Kidney (tissue), 13 donors: ENCODE measurements at regions not wholly inside any gene's neighbourhood (a gene's known extent, or its start where the extent isn't known, plus 50 kb on each side); places are given as distances from the start of the nearest gene placed in this dataset.

Experiments used
- DNase-seq, 5 donors: peaks; one replicate each; pipeline ENCODE4 v3.0.0-alpha.2; 2013 to 2020
- FAIRE-seq: peaks from 2 replicates; lab custom pipeline; 2012; peaks lifted over from hg19 to GRCh38; lab: Jason Lieb, UNC
- H3K27ac ChIP-seq, 2 donors: one replicate each; pipeline ENCODE4 v1.7.0; 2013; ENCODE audit warnings: low read depth in 2 of 2, low read length in 2 of 2, inconsistent platforms in 1 of 2
- H3K27me3 ChIP-seq: one replicate; pipeline ENCODE4 v1.7.1; 2013; ENCODE audit warnings: low read length, inconsistent platforms; ENCODE audit not compliant: control insufficient read depth, insufficient read depth
- H3K36me3 ChIP-seq, 3 donors: one replicate each; pipeline versions ENCODE4 v1.7.0 to v1.7.1; 2013; ENCODE audit warnings: low read length in 3 of 3, control low read depth in 1 of 3, inconsistent platforms in 1 of 3; ENCODE audit not compliant: insufficient read depth in 3 of 3, control insufficient read depth in 2 of 3
- H3K4me1 ChIP-seq, 3 donors: one replicate each; pipeline versions ENCODE4 v1.7.0 to v1.7.1; 2013; ENCODE audit warnings: low read length in 3 of 3, inconsistent platforms in 1 of 3, low read depth in 1 of 3; ENCODE audit not compliant: control insufficient read depth in 2 of 3, insufficient read depth in 2 of 3
- H3K4me3 ChIP-seq, 3 donors: one replicate each; pipeline versions ENCODE4 v1.7.0 to v1.8.1; 2013; ENCODE audit warnings: low read length in 3 of 3, control low read depth in 1 of 3, inconsistent platforms in 1 of 3
- H3K9ac ChIP-seq, 3 donors: one replicate each; pipeline versions ENCODE4 v1.7.0 to v1.7.1; 2013; ENCODE audit warnings: low read length in 3 of 3, control low read depth in 1 of 3, inconsistent platforms in 1 of 3
- H3K9me3 ChIP-seq, 3 donors: one replicate each; pipeline versions ENCODE4 v1.7.0 to v1.7.1; 2013; ENCODE audit warnings: low read length in 3 of 3, control low read depth in 1 of 3, inconsistent platforms in 1 of 3; ENCODE audit not compliant: control insufficient read depth in 2 of 3, insufficient read depth in 1 of 3
- CTCF ChIP-seq: IDR thresholded peaks from 3 replicates; pipeline ENCODE4 v1.5.1; 2012; ENCODE audit warnings: mild to moderate bottlenecking, moderate library complexity, borderline replicate concordance; ENCODE audit not compliant: insufficient read depth; ENCODE audit errors: extremely low read depth
- intact Hi-C: fragments of 100-400 bp; cut with DNase I; formaldehyde crosslinking; loops from one replicate; pipeline ENCODE4 v1.11.1; 2022
- donor health status: control.
- donor health status: control.
- donor health status: control.
- donor health status: control.
- donor health status: control.
- donor health status: DM: yes; HTN: yes; CAD: no.
- donor health status: Normal renal cell carcinoma (clear cell type).

DNA sequence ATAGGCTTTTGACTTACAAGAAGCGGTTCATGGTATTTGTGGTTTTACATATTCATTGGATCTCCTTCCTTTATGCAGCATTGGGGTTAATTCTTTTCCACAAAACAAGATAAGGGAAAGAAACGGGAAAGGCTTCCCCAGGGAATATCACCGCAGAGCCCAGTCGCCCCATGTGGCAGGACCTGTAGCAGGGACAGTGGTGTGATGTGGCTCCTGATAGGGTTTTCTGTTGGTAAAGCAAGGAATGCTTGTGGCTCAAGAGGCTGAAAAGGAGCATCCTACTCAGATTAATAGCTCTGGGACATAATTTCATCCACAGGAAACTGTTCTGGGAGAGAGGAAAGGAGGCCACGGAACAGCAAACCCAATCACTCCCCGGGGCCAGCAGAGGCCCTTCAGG, 699.9 kb downstream of the MTRR start:
- intact Hi-C loops, result no loop called here
- FAIRE-seq (no peak), DNase-seq (peak in 1 of 5 donors; percentile 1)
- H3K4me3 ChIP-seq, result no peak overlapping the region
- H3K27me3 ChIP-seq, result no peaks in the 10 kb centered on the region
- H3K4me1 ChIP-seq, result no peaks in the 10 kb centered on the region
- no peak for TF ChIP-seq CTCF
- no peak overlapping the region for H3K9ac ChIP-seq
- H3K9me3 ChIP-seq, result no peaks in the 10 kb centered on the region
- no peaks in the 10 kb centered on the region for H3K36me3 ChIP-seq
- no peak overlapping the region for H3K27ac ChIP-seq

GRCh38 chr5:8570528-8570927, 701.6 kb downstream of the MTRR start:
- DNase-seq (no peak), FAIRE-seq (no peak)
- intact Hi-C loops, result no loop called here
- H3K9ac ChIP-seq, result no peak overlapping the region
- H3K9me3 ChIP-seq, result no peaks in the 10 kb centered on the region
- H3K36me3 ChIP-seq, result no peaks in the 10 kb centered on the region
- H3K4me3 ChIP-seq, result no peak overlapping the region
- H3K27ac ChIP-seq, result no peak overlapping the region
- no peaks in the 10 kb centered on the region for H3K4me1 ChIP-seq
- H3K27me3 ChIP-seq, result no peaks in the 10 kb centered on the region
- TF ChIP-seq CTCF, result no peak

DNA sequence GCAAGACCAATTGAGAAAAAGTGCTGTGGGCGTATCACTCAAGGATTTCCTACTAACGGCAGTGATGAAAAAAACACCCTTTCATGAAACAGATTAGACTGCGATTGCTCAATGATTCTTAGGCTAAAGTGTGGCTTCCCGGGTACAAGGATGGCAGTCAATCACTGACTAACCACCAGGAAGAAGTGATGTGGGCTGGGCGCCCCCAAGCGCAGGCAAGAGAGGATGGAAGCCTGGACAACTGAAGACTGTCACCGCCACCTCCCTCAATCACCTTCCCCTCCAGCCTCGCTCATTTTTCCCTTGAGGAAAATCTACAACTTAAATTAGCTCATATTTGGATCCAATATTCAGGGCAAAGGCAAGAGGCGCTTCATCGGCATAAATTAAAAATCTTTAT, 707.2 kb downstream of the MTRR start:
- H3K4me1 ChIP-seq, result no peaks in the 10 kb centered on the region
- no peaks in the 10 kb centered on the region for H3K9me3 ChIP-seq
- no peak overlapping the region for H3K4me3 ChIP-seq
- intact Hi-C loops, result no loop called here
- H3K9ac ChIP-seq, result no peak overlapping the region
- no peaks in the 10 kb centered on the region for H3K27me3 ChIP-seq
- no peaks in the 10 kb centered on the region for H3K36me3 ChIP-seq
- no peak for TF ChIP-seq CTCF
- FAIRE-seq (no peak), DNase-seq (no peak)
- no peak overlapping the region for H3K27ac ChIP-seq

DNA sequence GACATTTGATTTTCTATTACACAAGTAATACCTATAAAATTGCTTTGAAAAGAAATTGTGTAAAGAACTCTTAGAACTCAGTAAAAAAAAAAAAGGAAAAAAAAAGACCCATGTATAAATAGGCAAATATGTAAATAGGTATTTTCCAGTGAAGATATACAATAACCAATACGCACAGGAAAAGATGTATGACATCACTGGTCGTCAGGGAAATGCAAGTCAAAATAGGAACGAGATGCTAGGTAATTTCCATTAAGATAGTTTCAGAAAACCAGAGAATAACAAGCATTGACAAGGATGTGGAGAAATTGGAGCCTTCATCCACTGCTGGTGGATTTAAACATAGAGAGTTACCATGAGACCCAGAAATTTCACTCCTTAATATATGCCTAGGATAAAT, 708.8 kb downstream of the MTRR start:
- TF ChIP-seq CTCF, result no peak
- H3K4me1 ChIP-seq, result no peaks in the 10 kb centered on the region
- no peak for DNase-seq
- no peak overlapping the region for H3K9ac ChIP-seq
- no peak for FAIRE-seq
- no peak overlapping the region for H3K4me3 ChIP-seq
- H3K27me3 ChIP-seq, result no peaks in the 10 kb centered on the region
- no peaks in the 10 kb centered on the region for H3K36me3 ChIP-seq
- intact Hi-C loops, result no loop called here
- H3K9me3 ChIP-seq, result no peaks in the 10 kb centered on the region
- H3K27ac ChIP-seq, result no peak overlapping the region
